GM23338 (cell line): ENCODE measurements at regions not wholly inside any gene's neighbourhood (a gene's known extent, or its start where the extent isn't known, plus 50 kb on each side); places are given as distances from the start of the nearest gene placed in this dataset.

Experiments
- CTCF ChIP-seq, 2 experiments: fragments of 200-600 bp in 1 of 2; sonication (generic) in 1 of 2; conservative IDR thresholded peaks; 2 replicates each; pipeline versions ENCODE4 v1.5.1 to v1.6.1; 2016 to 2017; ENCODE audit warnings: antibody characterized with exemption in 2 of 2, low read depth in 2 of 2, mild to moderate bottlenecking in 2 of 2, moderate library complexity in 1 of 2
- EZH2 ChIP-seq: fragments of 200-600 bp; sonication (generic); IDR thresholded peaks from one replicate; pipeline ENCODE4 v1.8.0; 2017; ENCODE audit warnings: antibody characterized with exemption, mild to moderate bottlenecking, low read depth; ENCODE audit not compliant: unreplicated experiment
- JUNB ChIP-seq: IDR thresholded peaks from one replicate; pipeline ENCODE4 v1.6.1; 2016; ENCODE audit warnings: antibody characterized with exemption; ENCODE audit not compliant: unreplicated experiment
- POLR2AphosphoS5 ChIP-seq: IDR thresholded peaks from 2 replicates; pipeline ENCODE4 v1.6.1; 2016; ENCODE audit warnings: antibody characterized with exemption, low read depth
- REST ChIP-seq: IDR thresholded peaks from one replicate; pipeline ENCODE4 v1.6.1; 2018; ENCODE audit warnings: antibody characterized with exemption; ENCODE audit not compliant: unreplicated experiment
- STAT1 ChIP-seq: IDR thresholded peaks from one replicate; pipeline ENCODE4 v1.6.1; 2016; ENCODE audit warnings: antibody characterized with exemption; ENCODE audit not compliant: unreplicated experiment

- no peak for TF ChIP-seq CTCF (conservative IDR thresholded peaks at IDR 0.05; ENCODE audit: low read depth in 2 of 2)
- no peak for TF ChIP-seq REST
- no peak for TF ChIP-seq POLR2AphosphoS5
- no peak for TF ChIP-seq JUNB
- TF ChIP-seq EZH2: no peak
- TF ChIP-seq STAT1: no peak
Observed at GRCh38 chr1:177441281-177441680, 270.5 kb downstream of the BRINP2 start.
